SK-N-MC (cell line): ENCODE measurements at regions not wholly inside any gene's neighbourhood (a gene's known extent, or its start where the extent isn't known, plus 50 kb on each side); places are given as distances from the start of the nearest gene placed in this dataset.

Experiments
- EZH2 ChIP-seq: fragments of 200-600 bp; sonication (generic); IDR thresholded peaks from one replicate; pipeline ENCODE4 v1.6.1; 2017; ENCODE audit warnings: antibody characterized with exemption
- POLR2AphosphoS5 ChIP-seq: IDR thresholded peaks from 2 replicates; pipeline ENCODE4 v1.6.1; 2012; ENCODE audit warnings: mild to moderate bottlenecking, low read depth, low read length, borderline replicate concordance

DNA sequence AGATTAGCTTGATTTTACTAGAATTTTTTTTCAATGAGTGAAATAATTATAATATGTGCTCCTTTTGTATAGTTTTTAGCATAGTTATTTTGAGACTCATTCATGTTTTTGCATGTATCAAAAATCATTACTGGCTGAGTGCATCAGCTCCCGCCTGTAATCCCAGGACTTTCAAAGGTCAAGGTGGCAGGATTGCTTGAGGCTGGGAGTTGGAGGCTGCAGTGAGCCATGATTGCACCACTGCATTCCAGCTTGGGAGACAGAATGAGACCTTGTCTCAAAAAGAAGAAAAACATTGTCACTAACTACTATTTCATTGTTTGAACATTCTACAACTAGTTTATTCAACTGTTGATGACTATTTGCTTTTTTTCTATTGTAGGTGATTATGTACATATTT lies 802.7 kb downstream of the SLC16A7 start:
- TF ChIP-seq EZH2 (no peak), POLR2AphosphoS5 (no peak)
